DMS53 treated with DMSO at 0.1 percent for 48 hours (cell line): ENCODE measurements at regions not wholly inside any gene's neighbourhood (a gene's known extent, or its start where the extent isn't known, plus 50 kb on each side); places are given as distances from the start of the nearest gene placed in this dataset.
"Not testable (repeated sequence)": the region's sequence is repeated elsewhere in the genome, so short reads cannot be mapped to it uniquely, and the experiment has no call there.

Experiments
- DNase-seq: peaks from one replicate; lab custom pipeline; 2025; ENCODE audit not compliant: unreplicated experiment; lab: John Stamatoyannopoulos, UW

GRCh38 chr5:152688561-152689249, 283.6 kb upstream of the NMUR2 start:
- DNase-seq = peak; percentile 47

GRCh38 chr5:152689250-152689711, 284.2 kb upstream of the NMUR2 start:
- no peak for DNase-seq

- no peak for DNase-seq
These were observed 289.2 kb upstream of the NMUR2 start for GRCh38 chr5:152694231-152694630.

- no peak for DNase-seq
These were observed 296.3 kb upstream of the NMUR2 start for GRCh38 chr5:152701305-152701949.

- DNase-seq = no peak
These were observed 299.2 kb upstream of the NMUR2 start for GRCh38 chr5:152704286-152704685.

- DNase-seq = no peak
These were observed 306.8 kb upstream of the NMUR2 start for GRCh38 chr5:152711801-152712388.

GRCh38 chr5:152717393-152717792, 312.3 kb upstream of the NMUR2 start:
- DNase-seq = no peak

GRCh38 chr5:152723482-152723881, 318.4 kb upstream of the NMUR2 start:
- DNase-seq = no peak

GRCh38 chr5:152730176-152730575, 325.1 kb upstream of the NMUR2 start:
- no peak for DNase-seq

- peak; percentile 60 for DNase-seq
These were observed 331.8 kb upstream of the NMUR2 start for GRCh38 chr5:152736906-152737305.

GRCh38 chr5:152739916-152740315, 334.8 kb upstream of the NMUR2 start:
- no peak for DNase-seq

GRCh38 chr5:152741126-152741525, 336.0 kb upstream of the NMUR2 start:
- DNase-seq = not testable (repeated sequence)

- DNase-seq = not testable (repeated sequence)
These were observed 382.7 kb upstream of the NMUR2 start for GRCh38 chr5:152787709-152788217.

- no peak for DNase-seq
These were observed 396.8 kb upstream of the NMUR2 start for GRCh38 chr5:152801886-152802285.

- DNase-seq = no peak
These were observed 399.1 kb upstream of the NMUR2 start for GRCh38 chr5:152804179-152804578.

GRCh38 chr5:152811988-152812387, 406.9 kb upstream of the NMUR2 start:
- DNase-seq = no peak

GRCh38 chr5:152813526-152813925, 408.4 kb upstream of the NMUR2 start:
- no peak for DNase-seq

- no peak for DNase-seq
These were observed 414.8 kb upstream of the NMUR2 start for GRCh38 chr5:152819891-152820290.

GRCh38 chr5:152824316-152824715, 419.2 kb upstream of the NMUR2 start:
- DNase-seq = no peak

GRCh38 chr5:152838241-152838786, 433.2 kb upstream of the NMUR2 start:
- DNase-seq = no peak

- no peak for DNase-seq
These were observed 439.6 kb upstream of the NMUR2 start for GRCh38 chr5:152844713-152845112.

- no peak for DNase-seq
These were observed 448.3 kb upstream of the NMUR2 start for GRCh38 chr5:152853361-152853760.
